Neural cell (in vitro differentiated cells): ENCODE measurements at regions not wholly inside any gene's neighbourhood (a gene's known extent, or its start where the extent isn't known, plus 50 kb on each side); places are given as distances from the start of the nearest gene placed in this dataset.

ENCODE experiments used
- EP300 ChIP-seq: fragments of 450-650 bp; conservative IDR thresholded peaks from 2 replicates; pipeline ENCODE4 v1.6.1; 2014; ENCODE audit warnings: antibody characterized with exemption, mild to moderate bottlenecking, moderate library complexity; ENCODE audit not compliant: poor library complexity, severe bottlenecking
- EZH2 ChIP-seq: fragments of 200-600, 300-800 bp; shearing (Covaris generic), sonication (generic); IDR thresholded peaks from 2 replicates; pipeline ENCODE4 v1.6.1; 2014; ENCODE audit warnings: antibody characterized with exemption, low read length, borderline replicate concordance, mild to moderate bottlenecking; ENCODE audit not compliant: insufficient read depth, poor library complexity, severe bottlenecking
- MXI1 ChIP-seq: fragments of 450-650 bp; conservative IDR thresholded peaks from 2 replicates; pipeline ENCODE4 v1.6.1; 2014; ENCODE audit warnings: antibody characterized with exemption, mild to moderate bottlenecking; ENCODE audit not compliant: poor library complexity, severe bottlenecking
- POLR2AphosphoS5 ChIP-seq: IDR thresholded peaks from 2 replicates; pipeline ENCODE4 v1.6.1; 2012
- RAD21 ChIP-seq: fragments of 450-650 bp; conservative IDR thresholded peaks from 2 replicates; pipeline ENCODE4 v1.6.1; 2014; ENCODE audit warnings: antibody characterized with exemption, mild to moderate bottlenecking, moderate library complexity
- SMC3 ChIP-seq: fragments of 450-650 bp; conservative IDR thresholded peaks from 2 replicates; pipeline ENCODE4 v1.6.1; 2014; ENCODE audit warnings: antibody characterized with exemption, mild to moderate bottlenecking, moderate library complexity; ENCODE audit not compliant: poor library complexity
- TAF1 ChIP-seq: IDR thresholded peaks from 2 replicates; pipeline ENCODE4 v1.6.1; 2012; ENCODE audit warnings: low read depth
- TF ChIP-seq, protein P1 (sequence below): fragments of 450-650 bp; IDR thresholded peaks from 2 replicates; pipeline ENCODE4 v1.5.1; 2014; ENCODE audit warnings: antibody characterized with exemption, mild to moderate bottlenecking, moderate library complexity; ENCODE audit not compliant: poor library complexity, severe bottlenecking
- TF ChIP-seq, protein P2 (sequence below): IDR thresholded peaks from 2 replicates; pipeline ENCODE4 v1.6.1; 2012; ENCODE audit warnings: borderline replicate concordance

DNA sequence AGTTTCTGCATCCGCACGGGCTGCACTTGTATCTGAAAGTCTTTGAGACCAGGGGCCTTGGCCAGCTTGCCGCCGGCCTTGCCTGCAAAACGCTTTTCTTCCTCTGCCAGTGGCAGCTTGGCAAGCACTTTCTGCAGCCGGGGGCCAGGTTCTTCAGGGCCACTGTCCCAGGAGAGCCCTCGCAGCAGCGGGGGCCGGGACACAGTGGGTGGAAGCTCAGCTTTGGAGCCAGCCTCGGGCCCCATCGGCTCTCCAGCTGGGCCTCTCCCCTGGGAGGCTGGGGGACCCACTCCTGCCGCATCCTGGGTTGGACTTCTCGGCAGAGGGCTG, 57.5 kb upstream of the LYVE1 start:
- TF ChIP-seq, protein P1, sequence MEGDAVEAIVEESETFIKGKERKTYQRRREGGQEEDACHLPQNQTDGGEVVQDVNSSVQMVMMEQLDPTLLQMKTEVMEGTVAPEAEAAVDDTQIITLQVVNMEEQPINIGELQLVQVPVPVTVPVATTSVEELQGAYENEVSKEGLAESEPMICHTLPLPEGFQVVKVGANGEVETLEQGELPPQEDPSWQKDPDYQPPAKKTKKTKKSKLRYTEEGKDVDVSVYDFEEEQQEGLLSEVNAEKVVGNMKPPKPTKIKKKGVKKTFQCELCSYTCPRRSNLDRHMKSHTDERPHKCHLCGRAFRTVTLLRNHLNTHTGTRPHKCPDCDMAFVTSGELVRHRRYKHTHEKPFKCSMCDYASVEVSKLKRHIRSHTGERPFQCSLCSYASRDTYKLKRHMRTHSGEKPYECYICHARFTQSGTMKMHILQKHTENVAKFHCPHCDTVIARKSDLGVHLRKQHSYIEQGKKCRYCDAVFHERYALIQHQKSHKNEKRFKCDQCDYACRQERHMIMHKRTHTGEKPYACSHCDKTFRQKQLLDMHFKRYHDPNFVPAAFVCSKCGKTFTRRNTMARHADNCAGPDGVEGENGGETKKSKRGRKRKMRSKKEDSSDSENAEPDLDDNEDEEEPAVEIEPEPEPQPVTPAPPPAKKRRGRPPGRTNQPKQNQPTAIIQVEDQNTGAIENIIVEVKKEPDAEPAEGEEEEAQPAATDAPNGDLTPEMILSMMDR, result no peak
- TF ChIP-seq POLR2AphosphoS5 (no peak), EZH2 (no peak), TAF1 (no peak), SMC3 (no peak), RAD21 (no peak), EP300 (no peak), MXI1 (no peak)
- TF ChIP-seq, protein P2, sequence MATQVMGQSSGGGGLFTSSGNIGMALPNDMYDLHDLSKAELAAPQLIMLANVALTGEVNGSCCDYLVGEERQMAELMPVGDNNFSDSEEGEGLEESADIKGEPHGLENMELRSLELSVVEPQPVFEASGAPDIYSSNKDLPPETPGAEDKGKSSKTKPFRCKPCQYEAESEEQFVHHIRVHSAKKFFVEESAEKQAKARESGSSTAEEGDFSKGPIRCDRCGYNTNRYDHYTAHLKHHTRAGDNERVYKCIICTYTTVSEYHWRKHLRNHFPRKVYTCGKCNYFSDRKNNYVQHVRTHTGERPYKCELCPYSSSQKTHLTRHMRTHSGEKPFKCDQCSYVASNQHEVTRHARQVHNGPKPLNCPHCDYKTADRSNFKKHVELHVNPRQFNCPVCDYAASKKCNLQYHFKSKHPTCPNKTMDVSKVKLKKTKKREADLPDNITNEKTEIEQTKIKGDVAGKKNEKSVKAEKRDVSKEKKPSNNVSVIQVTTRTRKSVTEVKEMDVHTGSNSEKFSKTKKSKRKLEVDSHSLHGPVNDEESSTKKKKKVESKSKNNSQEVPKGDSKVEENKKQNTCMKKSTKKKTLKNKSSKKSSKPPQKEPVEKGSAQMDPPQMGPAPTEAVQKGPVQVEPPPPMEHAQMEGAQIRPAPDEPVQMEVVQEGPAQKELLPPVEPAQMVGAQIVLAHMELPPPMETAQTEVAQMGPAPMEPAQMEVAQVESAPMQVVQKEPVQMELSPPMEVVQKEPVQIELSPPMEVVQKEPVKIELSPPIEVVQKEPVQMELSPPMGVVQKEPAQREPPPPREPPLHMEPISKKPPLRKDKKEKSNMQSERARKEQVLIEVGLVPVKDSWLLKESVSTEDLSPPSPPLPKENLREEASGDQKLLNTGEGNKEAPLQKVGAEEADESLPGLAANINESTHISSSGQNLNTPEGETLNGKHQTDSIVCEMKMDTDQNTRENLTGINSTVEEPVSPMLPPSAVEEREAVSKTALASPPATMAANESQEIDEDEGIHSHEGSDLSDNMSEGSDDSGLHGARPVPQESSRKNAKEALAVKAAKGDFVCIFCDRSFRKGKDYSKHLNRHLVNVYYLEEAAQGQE, result no peak
